ENCODE measurements at regions not wholly inside any gene's neighbourhood (a gene's known extent, or its start where the extent isn't known, plus 50 kb on each side); places are given as distances from the start of the nearest gene placed in this dataset.
A peak's percentile ranks its signal among the peaks of the same experiment; 100 is the strongest.

GRCh38 chr6:68025764-68026163 is 609.3 kb upstream of the ADGRB3 start (continued):
- TF ChIP-seq RNF2 (IDR thresholded peaks at IDR 0.05) (0 out of 2 replicates have a peak, but pooled peaks have one; percentile 35), CBFA2T2 (conservative IDR thresholded peaks at IDR 0.05) (peak; percentile 73), ZNF551 (CRISPR knock-in tag; IDR thresholded peaks at IDR 0.05) (no peak), KDM5B (IDR thresholded peaks at IDR 0.05; ENCODE audit: insufficient replicate concordance, low read depth, low read length) (no peak), SMAD4 (CRISPR knock-in tag; conservative IDR thresholded peaks at IDR 0.05) (0 out of 2 replicates have a peak, but pooled peaks have one; percentile 35), FOXM1 (IDR thresholded peaks at IDR 0.05; ENCODE audit: low read depth) (peak; percentile 63), FOXM1 (CRISPR knock-in tag; IDR thresholded peaks at IDR 0.05; ENCODE audit: low read depth) (no peak), CC2D1A (IDR thresholded peaks at IDR 0.05) (peak; percentile 82), BCOR (IDR thresholded peaks at IDR 0.05) (no peak), ZMIZ1 (IDR thresholded peaks at IDR 0.05; ENCODE audit: low read depth in 2 of 2, low read length in 2 of 2) (0 out of 4 replicates have a peak, but pooled peaks of 1 of the 2 experiments have one; percentile 16), EHMT2 (IDR thresholded peaks at IDR 0.05) (peak; percentile 32; the same call in 1 of the 2 replicates), ZNF780A (CRISPR knock-in tag; IDR thresholded peaks at IDR 0.05) (no peak), ZNF24 (IDR thresholded peaks at IDR 0.05) (0 out of 2 replicates have a peak, but pooled peaks have one; percentile 19), ZBTB34 (CRISPR knock-in tag; IDR thresholded peaks at IDR 0.05) (no peak)
- TF ChIP-seq, protein P1, sequence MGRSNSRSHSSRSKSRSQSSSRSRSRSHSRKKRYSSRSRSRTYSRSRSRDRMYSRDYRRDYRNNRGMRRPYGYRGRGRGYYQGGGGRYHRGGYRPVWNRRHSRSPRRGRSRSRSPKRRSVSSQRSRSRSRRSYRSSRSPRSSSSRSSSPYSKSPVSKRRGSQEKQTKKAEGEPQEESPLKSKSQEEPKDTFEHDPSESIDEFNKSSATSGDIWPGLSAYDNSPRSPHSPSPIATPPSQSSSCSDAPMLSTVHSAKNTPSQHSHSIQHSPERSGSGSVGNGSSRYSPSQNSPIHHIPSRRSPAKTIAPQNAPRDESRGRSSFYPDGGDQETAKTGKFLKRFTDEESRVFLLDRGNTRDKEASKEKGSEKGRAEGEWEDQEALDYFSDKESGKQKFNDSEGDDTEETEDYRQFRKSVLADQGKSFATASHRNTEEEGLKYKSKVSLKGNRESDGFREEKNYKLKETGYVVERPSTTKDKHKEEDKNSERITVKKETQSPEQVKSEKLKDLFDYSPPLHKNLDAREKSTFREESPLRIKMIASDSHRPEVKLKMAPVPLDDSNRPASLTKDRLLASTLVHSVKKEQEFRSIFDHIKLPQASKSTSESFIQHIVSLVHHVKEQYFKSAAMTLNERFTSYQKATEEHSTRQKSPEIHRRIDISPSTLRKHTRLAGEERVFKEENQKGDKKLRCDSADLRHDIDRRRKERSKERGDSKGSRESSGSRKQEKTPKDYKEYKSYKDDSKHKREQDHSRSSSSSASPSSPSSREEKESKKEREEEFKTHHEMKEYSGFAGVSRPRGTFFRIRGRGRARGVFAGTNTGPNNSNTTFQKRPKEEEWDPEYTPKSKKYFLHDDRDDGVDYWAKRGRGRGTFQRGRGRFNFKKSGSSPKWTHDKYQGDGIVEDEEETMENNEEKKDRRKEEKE (IDR thresholded peaks at IDR 0.05; ENCODE audit: borderline replicate concordance in 1 of 2, control insufficient read depth in 1 of 2, low read depth in 2 of 2, low read length in 1 of 2): 0 out of 4 replicates have a peak, but pooled peaks of 1 of the 2 experiments have one; percentile 51
- TF ChIP-seq, protein P2, sequence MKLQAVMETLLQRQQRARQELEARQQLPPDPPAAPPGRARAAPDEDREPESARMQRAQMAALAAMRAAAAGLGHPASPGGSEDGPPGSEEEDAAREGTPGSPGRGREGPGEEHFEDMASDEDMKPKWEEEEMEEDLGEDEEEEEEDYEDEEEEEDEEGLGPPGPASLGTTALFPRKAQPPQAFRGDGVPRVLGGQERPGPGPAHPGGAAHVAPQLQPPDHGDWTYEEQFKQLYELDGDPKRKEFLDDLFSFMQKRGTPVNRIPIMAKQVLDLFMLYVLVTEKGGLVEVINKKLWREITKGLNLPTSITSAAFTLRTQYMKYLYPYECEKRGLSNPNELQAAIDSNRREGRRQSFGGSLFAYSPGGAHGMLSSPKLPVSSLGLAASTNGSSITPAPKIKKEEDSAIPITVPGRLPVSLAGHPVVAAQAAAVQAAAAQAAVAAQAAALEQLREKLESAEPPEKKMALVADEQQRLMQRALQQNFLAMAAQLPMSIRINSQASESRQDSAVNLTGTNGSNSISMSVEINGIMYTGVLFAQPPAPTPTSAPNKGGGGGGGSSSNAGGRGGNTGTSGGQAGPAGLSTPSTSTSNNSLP (IDR thresholded peaks at IDR 0.05; ENCODE audit: borderline replicate concordance, low read depth, low read length): 0 out of 2 replicates have a peak, but pooled peaks have one; percentile 24
- TF ChIP-seq, protein P3, sequence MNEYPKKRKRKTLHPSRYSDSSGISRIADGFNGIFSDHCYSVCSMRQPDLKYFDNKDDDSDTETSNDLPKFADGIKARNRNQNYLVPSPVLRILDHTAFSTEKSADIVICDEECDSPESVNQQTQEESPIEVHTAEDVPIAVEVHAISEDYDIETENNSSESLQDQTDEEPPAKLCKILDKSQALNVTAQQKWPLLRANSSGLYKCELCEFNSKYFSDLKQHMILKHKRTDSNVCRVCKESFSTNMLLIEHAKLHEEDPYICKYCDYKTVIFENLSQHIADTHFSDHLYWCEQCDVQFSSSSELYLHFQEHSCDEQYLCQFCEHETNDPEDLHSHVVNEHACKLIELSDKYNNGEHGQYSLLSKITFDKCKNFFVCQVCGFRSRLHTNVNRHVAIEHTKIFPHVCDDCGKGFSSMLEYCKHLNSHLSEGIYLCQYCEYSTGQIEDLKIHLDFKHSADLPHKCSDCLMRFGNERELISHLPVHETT (CRISPR knock-in tag; conservative IDR thresholded peaks at IDR 0.05 in 1 of 2, IDR thresholded peaks at IDR 0.05 in 1 of 2): peak in 1 of 2 experiments; percentile 63; a peak in 1 of 4 replicates

Data from K562 (cell line).